VCaP (cell line): ENCODE measurements at regions not wholly inside any gene's neighbourhood (a gene's known extent, or its start where the extent isn't known, plus 50 kb on each side); places are given as distances from the start of the nearest gene placed in this dataset.

Source experiments
- H3K27ac ChIP-seq: fragments of 450-650 bp; 2 replicates; pipeline ENCODE4 v1.5.1; 2017
- CTCF ChIP-seq: fragments of 450-650 bp; conservative IDR thresholded peaks from 2 replicates; pipeline ENCODE4 v1.5.1; 2017; ENCODE audit warnings: mild to moderate bottlenecking, moderate library complexity

GRCh38 chr3:77945320-77945719, 905.4 kb downstream of the ROBO2 start:
- H3K27ac ChIP-seq = no peak overlapping the region
- no peak for TF ChIP-seq CTCF

- no peak overlapping the region for H3K27ac ChIP-seq
- TF ChIP-seq CTCF = no peak
Observed at GRCh38 chr3:77947671-77948070, 907.8 kb downstream of the ROBO2 start.

- no peak for TF ChIP-seq CTCF
- no peak overlapping the region for H3K27ac ChIP-seq
Observed at GRCh38 chr3:77967621-77968020, 927.7 kb downstream of the ROBO2 start.

GRCh38 chr3:77976079-77976478, 936.2 kb downstream of the ROBO2 start:
- TF ChIP-seq CTCF = no peak
- no peak overlapping the region for H3K27ac ChIP-seq

- no peak for TF ChIP-seq CTCF
- no peak overlapping the region for H3K27ac ChIP-seq
Observed at GRCh38 chr3:78003090-78003489, 963.2 kb downstream of the ROBO2 start.

- no peak overlapping the region for H3K27ac ChIP-seq
- TF ChIP-seq CTCF = no peak
Observed at GRCh38 chr3:78004571-78004970, 964.7 kb downstream of the ROBO2 start.

GRCh38 chr3:78013653-78014052, 973.8 kb downstream of the ROBO2 start:
- H3K27ac ChIP-seq = no peak overlapping the region
- no peak for TF ChIP-seq CTCF

GRCh38 chr3:78015856-78016255, 976.0 kb downstream of the ROBO2 start:
- no peak overlapping the region for H3K27ac ChIP-seq
- no peak for TF ChIP-seq CTCF
